GM21825 (cell line): ENCODE measurements at regions not wholly inside any gene's neighbourhood (a gene's known extent, or its start where the extent isn't known, plus 50 kb on each side); places are given as distances from the start of the nearest gene placed in this dataset.
"Not testable (repeated sequence)": the region's sequence is repeated elsewhere in the genome, so short reads cannot be mapped to it uniquely, and the experiment has no call there.

Experiments
- ATAC-seq: cut with Tn5 transposase; IDR thresholded peaks from one replicate; pipeline ENCODE4 v1.9.1; 2021; ENCODE audit warnings: mild to moderate bottlenecking, moderate library complexity; ENCODE audit not compliant: unreplicated experiment

DNA sequence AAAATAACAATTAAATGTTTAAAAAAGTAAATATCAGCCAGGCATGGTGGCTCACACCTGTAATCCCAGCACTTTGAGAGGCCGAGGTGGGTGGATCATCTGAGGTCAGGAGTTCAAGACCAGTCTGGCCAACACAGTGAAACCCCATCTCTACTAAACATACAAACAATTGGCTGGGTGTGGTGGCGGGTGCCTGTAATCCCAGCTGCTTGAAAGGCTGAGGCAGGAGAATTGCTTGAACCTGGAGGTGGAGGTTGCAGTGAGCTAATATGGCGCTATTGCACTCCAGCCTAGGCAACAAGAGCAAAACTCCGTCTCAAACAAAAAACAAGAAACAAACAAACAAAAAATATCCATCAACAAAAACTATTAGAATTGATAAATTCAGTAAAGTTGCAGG, 77.5 kb downstream of the SNX5 start:
- ATAC-seq = not testable (repeated sequence)

DNA sequence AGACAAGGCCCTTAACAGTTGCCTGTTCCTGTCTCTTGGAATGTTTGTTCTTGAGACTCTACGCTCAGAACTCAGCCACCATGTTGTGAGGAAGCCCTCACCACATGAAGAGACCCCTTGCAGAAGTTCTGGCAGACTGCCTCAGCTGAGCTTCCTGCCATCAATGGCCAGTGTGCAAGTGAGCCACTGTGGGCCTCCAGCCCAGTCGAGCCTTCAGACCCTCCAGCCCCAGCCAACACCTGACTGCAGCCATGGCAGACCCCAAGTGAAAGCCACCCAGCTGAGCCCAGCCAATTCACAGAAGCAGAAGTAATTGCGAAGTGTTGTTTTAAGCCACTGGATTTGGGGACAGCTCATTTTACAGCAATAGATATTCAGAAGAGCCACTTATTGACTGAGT, 78.3 kb downstream of the SNX5 start:
- no peak for ATAC-seq

DNA sequence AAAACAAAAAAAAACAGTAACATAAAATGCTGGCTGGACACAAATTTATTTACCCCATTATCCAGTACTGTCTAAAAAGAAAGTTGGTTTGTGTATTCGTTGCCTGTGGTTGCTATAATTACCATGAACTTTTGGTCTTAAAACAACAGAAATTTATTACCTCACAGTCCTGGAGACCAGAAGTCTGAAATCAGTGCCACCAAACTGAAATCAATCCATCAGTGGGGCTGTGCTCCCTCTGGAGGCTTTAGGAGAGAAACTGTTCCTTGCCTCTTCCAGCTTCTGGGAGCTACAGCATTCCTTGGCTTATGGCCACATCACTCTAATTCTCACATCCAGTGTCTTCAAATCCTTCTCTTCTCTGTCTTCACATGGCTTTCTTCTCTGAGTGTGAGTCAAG, 79.4 kb downstream of the SNX5 start:
- no peak for ATAC-seq

DNA sequence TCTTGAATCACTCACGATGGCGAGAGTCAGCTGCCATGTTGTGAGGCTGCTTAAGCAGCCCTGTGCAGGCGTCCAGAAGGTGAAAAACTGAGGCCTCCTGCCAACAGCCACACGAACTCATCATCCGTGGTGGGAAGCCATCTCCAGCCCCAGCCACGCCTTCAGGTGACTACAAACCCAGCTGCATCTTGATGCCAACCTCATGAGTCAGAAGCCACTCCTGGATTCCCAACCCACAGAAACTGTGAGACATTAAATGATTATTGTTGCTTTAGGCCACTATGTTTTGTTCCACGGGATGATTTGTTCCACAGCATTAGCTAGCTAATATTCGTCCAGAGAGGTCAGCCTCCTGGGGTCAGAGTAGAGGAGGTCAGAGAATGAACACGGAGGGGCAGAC, 80.5 kb downstream of the SNX5 start:
- ATAC-seq = no peak

DNA sequence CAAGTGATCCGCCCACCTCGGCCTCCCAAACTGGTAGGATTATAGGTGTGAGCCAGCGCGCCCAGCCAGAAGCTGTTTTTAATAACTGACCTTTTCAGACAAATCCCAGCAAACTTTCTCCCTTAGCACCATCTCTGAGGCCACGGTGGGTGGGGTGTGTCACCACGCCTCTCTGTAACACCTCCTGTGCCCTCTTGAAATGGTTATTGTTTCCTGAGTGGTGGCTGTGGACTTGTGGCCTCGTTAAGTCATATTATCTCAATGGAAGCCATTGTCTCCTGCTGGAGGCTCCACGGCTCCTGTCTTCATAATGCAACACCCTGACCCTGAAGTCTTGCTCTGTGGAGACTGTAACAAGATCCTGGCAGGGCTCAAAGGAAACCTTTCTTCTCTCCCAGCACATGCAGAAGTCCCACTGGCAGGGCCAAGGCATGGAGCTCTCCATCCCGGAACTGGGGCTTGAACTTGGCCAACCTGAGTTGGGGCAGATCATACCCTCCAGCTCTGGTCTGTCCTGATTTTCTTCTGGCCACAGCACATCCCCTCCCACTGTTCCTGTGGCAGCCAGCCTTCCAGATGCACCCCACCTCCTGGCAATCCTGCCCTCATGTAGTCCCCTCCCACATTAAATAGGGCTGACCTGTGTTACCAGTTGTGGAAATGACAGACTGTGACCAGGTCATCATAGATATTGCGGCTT, 81.1 kb downstream of the SNX5 start:
- ATAC-seq = no peak

DNA sequence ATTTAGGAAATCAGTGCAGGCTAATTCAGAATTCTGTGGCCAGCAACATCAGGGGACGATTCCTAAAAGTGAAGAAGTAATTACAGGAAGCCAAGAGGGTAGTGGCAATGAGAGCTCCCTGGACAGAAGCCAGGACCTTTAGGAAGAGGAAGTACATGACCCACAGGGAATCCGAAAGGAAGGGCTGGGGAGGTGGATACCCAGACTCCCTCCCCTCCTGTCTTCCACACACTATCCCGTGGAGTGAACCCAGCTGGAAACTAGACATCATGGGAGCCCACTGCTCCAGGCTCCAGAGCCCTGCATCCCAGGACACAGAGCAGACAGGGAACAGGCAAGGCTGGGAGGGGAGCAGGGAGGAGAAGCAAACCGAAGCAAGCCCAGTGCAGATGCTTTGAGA, 83.0 kb downstream of the SNX5 start:
- ATAC-seq = no peak

DNA sequence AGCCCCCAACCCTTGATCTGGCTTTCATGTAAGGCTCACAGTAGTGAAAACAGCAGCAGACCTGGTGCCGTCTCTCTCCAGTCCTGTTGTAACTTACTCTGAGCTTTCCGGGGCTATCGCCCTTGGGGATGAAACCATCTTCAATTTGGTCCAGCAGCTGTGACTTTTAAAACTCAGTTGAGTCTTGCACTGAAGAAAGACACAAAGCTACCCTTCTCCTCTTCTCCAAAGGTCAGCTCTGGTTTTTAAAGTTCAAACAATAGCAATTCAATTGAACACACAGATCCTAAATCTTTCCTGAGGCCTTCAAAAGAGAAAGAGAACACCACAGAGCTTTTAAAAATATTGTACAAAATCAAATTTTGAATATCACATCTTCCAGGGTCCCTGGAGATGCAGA, 83.5 kb downstream of the SNX5 start:
- no peak for ATAC-seq

DNA sequence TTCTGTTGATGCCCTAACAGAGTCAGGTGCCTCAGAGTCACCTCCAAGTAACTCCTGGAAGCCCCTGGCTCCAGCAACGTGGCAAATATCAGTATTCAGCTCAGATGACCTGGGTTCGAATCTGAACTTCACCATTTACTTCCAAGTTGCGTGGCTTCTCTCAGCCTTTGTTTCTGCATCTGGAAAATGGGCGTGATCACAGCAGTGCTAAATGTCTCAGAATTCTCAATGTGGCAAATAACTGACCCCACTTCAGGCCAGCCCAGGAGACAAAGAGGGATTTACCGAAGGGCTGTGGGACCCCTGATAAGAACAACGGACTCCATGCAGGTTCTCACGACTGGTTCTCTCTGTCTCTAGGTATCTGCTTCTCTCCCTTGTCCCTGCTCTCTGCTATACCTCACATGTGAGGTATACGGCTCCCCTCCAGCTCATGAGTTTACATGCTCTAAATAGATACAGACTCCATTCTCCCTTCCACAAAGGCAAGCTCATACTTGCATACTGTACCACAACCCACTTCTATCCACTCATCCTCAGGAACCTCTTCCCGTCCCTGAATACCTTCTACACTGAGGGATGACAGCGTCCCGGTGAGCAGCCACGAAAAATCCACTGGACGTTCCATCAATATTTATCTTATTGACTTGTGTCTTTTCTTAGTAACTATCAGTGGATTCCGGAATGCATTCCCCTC, 84.1 kb downstream of the SNX5 start:
- ATAC-seq = no peak

DNA sequence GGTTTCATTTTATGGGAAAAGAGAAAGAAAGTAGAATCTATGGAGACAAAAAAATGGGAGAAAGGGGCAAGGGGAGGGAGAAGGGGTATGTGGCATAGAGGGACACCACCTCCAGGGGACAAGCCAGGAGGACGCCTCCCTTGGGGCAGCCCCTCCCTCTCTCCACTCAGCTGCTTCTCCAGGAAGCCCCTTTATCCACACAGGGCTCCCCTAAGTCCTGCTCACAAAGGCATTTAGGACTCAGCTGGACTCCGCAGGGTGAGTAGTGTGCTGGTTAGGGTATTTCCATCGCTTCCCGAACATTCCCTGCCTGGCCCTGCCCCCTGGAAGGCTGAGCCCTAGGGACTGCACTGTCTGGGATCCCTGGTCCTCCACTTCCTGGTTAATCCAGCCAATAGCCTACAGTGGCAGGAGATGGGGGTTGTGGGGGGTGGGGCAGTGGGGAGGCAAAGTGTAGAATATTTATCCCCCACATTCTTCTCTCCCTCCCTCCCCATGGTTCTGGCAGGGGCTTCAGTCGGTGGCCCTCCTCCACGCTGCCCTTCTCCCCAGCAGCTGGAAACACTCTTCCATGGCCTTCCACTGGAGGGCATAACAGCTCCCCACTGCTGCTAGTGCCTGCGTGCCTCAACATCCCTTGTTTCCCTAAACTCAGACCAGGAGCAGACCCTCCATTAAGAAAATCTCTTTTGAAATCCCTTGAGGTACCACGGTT, 84.8 kb downstream of the SNX5 start:
- no peak for ATAC-seq

DNA sequence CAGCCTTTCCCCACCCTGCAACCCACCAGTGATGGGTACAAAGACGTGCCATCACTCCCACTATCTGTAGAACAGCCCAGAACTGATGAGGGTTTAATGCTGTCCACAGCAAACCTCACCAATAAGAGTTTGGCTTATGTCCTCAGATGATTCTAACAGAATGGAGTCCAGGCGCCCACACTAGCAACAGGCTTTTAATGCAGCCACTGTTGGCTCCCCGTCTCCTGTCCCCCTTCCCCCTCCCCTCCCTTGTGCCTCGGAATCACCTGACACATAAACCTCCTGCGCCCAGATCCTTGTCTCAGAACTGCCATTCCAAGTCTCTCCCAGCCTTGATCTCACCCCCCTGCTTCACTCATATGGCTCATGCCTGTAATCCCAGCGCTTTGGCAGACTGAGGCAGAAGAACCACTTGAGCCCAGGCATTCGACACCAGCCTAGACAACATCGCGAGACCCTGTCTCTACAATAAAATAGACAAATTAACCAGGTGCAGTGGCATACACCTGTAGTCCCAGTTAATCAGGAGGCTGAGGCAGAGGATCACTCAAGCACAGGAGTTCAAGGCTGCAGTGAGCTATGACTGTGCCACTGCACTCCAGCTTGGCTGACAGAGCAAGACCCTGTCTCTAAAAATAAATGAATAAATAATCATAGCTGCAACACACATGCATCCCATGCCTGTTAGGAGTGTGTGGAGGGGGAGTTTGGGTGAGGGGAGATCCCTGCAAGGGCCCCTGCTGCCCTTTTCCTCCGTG, 85.6 kb downstream of the SNX5 start:
- ATAC-seq = no peak

DNA sequence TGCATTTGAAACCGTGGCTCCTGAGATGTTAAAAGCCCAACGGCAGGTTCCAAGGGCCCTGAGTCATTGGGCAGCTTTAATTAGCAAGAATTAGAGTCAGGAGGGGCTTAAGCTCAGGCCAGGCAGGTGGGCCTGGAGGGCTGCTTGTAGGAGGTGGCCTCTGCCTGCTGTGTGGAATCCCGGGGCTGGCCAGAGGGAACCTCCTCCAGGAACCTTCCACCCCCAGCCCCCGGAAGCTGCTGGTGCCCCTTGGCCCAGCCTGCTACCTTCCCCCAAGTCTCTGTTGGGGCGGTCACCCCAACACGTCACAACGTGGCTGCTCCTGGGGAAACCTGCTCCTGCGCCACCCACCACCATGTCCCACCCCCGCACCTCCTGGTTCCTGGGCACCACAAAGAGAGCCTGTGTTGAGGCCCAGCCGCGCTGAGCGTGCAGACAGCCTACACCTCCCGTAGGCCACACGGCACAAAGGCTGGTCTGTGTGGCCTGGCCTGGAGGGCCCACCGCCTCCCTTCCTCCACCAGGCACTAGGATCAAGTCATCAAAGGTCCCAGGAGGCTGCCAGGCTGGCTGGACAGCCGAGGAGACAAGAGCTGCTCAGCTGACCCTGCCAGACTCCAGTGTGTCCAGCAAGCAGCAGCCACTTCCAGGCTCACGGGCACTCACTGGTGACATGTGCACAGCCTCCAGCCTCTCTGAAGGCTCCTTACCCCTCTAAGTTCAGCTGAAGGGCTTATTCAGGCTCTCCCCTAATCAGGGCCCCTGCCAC, 86.3 kb downstream of the SNX5 start:
- no peak for ATAC-seq

DNA sequence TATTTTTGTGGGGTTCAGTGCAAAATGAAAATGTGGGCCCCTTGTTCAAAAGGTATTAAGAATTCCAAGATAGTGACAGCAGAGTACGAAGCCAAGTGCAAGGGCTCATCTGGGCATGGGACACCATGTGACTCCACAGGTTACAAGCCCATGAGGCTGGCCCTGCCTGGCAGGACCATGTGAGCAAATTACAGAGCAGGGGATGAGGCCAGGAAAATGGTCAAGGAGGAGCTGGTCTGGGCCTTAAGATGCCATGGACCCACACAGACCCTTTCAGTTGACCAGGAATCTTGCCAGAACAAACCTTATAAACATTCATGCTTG, 86.9 kb downstream of the SNX5 start:
- ATAC-seq = no peak

DNA sequence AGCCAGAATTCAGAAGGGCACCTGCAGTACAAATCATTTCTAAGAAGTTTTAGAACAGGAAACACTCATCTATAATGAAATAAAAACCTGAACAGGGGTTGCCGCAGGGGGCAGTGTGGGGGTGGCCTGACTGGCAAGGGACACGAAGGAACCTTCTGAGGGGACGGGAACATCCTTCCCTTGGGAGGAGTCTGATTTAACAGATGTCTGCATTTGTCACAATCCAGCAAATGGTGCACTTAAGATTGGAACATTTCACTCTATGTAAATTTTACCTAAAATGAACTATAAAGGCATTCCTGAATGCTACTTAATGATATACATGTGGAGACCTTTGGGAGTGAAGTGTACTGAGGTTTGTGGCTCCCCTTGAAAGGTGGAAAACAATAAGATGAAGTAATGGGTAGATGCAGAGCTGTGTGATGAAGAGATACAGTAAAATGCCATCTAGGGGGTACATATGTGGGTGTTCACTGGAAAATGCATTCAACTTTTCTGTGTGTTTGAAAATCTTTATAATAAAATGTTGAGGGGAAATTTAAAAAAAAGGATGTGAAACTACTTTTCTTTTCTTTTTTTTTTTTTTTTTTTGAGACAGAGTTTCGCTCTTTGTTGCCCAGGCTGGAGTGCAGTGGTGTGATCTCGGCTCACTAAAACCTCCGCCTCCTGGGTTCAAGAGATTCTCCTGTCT, 89.5 kb downstream of the SNX5 start:
- peak; percentile 46 for ATAC-seq

DNA sequence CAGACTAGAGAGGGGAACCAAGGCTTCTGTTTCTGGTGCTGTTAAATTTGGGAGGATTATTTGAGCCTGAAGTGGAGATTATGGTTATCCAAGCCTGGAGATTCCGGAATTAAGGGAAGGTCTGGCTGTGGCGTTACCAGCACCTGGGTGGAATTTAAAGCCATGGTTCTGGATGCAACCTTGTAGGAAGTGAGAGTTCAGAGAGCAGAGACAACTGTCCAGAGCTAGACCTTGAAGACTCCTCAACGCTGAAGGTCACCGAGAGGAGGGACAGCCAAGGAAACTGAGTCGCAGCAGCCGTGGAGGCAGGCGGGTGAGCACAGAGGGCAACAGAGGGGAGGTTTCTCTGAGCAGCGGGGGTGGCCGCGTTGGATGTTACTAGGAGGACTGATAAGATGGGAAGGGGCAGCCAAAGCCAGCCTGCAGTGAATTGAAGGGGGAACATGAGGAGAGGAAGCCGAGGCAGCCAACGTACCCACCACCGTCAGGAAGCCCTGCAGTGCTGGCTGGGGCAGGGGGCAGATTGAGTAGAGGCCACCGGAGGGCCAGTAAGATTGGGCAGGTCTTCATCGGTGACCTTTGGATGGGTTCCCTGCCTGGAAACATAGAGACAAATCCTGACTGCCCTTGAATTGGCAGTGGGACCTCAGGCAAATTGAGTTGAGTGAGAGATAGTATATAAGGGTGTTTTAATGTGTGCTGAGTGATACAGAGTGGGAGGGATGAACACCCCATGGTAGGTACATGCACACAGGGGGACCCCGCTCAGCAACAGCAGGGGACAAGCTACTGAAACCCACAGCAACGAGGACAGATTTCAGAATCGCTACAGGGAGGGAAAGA, 90.3 kb downstream of the SNX5 start:
- ATAC-seq = no peak

DNA sequence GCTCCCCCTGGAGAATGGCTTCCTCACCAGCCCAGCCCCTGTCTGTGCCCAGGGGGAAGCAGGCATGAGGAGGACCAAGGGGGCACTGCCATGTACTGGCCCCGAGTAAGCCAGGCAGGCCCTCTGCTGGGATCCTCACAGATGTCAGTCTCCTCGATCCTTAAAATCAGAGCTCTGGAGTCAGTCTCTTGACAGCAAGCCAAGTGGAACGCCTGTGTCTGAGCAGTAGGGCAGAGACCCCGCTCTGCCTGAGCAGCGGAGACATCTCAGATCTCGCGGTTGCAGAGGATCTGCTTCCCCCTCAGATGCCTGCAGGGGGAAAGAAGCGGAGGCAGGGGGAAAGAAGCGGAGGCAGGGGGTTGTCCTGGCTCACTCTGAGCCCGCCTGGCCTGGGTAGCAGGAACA, 92.6 kb downstream of the SNX5 start:
- ATAC-seq = no peak

DNA sequence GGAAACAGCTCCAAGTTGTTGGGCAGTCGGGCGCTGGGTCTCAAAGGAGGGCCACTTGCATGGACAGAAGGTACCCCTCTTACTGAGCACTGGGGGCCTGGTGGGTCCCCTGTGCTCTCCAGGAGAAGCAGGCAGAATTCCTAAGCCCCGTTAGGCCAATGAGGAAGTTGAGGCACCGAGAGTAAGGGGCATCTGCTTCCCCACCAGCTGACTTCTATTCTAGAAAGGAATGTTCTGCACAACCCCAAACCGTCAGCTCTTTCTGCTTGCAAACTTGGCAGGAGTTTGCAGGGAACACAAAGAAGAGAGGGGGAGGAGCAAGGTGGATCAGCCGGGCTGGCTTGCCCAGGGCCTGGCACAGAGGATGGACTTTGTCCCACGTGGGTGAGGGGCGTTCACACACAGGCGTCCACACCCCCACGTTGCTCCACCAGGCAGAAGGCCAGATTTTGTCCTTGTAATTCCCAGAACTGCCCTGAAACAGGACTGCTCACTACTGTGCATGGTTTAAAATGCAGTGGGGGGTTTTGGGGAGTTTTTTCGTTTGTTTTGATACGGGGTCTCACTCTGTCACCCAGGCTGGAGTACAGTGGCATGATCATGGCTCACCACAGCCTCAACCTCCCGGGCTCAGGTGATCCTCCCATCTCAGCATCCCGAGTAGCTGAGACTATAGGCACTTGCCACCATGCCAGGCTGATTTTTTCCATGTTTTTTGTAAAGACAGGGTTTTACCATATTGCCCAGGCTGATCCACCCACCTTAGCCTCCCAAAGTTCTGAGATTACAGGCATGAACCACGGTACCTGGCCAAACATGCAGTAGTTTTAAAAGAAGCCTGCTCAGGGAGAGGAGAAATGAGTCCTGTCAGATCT, 93.3 kb downstream of the SNX5 start:
- no peak for ATAC-seq

DNA sequence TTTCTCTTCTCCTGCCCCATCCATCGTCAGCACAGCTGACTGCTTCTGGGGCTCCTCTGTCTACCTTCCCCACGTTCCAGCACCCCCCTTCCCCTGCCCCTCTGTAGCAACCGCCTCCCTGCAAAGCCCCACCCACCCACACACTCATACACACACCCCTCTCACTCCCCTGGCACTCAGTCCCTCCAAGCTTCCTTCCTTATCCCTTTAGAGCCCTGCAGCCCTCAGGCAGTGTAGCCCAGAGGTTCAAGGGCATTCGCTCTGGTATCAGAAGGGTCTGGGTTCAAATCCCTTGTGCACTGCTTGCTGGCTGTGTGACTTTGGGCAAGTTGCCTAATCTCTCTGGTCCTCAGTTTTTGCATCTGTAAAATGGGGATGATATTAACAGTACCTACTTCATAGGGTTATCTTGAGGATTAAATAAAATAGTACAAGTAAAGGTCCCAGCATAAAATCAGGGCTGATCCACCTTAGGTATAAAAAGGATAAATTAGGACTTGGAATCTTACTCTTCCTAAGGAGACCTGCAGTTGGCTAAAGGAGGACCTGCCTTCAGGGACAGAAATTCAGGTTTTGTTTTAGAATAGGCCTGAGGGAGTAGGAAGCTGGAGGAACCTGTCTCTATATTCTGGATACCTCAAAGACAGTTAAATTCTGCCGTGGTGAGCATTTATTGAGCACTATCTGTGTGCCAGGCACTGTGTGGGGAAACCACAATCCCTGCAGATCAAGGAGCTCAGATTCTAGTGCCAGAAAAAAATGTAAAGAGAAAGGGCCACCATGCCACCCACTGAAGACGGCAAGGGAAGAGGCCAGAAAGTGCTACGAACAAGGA, 94.1 kb downstream of the SNX5 start:
- no peak for ATAC-seq
